Uterus (tissue), 2 donors: ENCODE measurements at regions not wholly inside any gene's neighbourhood (a gene's known extent, or its start where the extent isn't known, plus 50 kb on each side); places are given as distances from the start of the nearest gene placed in this dataset.

ENCODE experiments used
- POLR2A ChIP-seq, 2 donors: fragments of 450-650 bp; IDR thresholded peaks; one replicate each; pipeline ENCODE4 v1.6.1; 2016; ENCODE audit warnings: antibody characterized with exemption in 2 of 2, mild to moderate bottlenecking in 1 of 2, moderate library complexity in 1 of 2
- TF ChIP-seq, protein P1 (sequence below), 4 experiments: fragments of 200-600 bp in 2 of 4; fragments of 450-650 bp in 2 of 4; sonication (generic) in 2 of 4; IDR thresholded peaks; one replicate each; pipeline ENCODE4 v1.5.1; 2016 to 2019; ENCODE audit warnings: antibody characterized with exemption in 4 of 4, mild to moderate bottlenecking in 2 of 4, moderate library complexity in 1 of 4

DNA sequence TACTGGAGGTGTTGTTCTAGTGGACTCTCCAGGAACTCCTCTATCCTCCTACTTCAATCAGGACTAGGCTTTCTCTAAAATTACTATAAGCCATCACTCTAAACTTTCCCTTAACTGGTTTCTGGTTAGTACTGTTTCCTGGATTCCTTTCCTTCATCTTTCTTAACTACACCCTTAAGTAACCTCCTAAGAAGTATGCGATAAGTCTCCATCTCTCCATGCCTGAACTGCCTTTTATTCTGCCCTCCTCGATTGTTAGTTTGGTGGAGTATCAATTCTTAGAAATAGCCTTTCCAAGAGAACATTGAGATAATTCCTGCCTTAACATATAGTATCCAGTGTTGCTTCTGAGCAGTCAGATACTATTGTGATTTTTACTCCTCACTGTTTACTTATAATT lies 162.9 kb upstream of the PDE4B start:
- TF ChIP-seq, protein P1, sequence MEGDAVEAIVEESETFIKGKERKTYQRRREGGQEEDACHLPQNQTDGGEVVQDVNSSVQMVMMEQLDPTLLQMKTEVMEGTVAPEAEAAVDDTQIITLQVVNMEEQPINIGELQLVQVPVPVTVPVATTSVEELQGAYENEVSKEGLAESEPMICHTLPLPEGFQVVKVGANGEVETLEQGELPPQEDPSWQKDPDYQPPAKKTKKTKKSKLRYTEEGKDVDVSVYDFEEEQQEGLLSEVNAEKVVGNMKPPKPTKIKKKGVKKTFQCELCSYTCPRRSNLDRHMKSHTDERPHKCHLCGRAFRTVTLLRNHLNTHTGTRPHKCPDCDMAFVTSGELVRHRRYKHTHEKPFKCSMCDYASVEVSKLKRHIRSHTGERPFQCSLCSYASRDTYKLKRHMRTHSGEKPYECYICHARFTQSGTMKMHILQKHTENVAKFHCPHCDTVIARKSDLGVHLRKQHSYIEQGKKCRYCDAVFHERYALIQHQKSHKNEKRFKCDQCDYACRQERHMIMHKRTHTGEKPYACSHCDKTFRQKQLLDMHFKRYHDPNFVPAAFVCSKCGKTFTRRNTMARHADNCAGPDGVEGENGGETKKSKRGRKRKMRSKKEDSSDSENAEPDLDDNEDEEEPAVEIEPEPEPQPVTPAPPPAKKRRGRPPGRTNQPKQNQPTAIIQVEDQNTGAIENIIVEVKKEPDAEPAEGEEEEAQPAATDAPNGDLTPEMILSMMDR (IDR thresholded peaks at IDR 0.05), result no peak
- TF ChIP-seq POLR2A (IDR thresholded peaks at IDR 0.05), result no peak
